ENCODE measurements at regions not wholly inside any gene's neighbourhood (a gene's known extent, or its start where the extent isn't known, plus 50 kb on each side); places are given as distances from the start of the nearest gene placed in this dataset.

GRCh38 chr13:25032160-25032559 lies 63.8 kb upstream of the PABPC3 start:
- Histone ChIP-seq H3K9me3 (ENCODE audit: control insufficient read depth, low read length) (no peaks in the 10 kb centered on the region), H3K36me3 (ENCODE audit: control insufficient read depth, insufficient read depth, low read length) (no peaks in the 10 kb centered on the region), H3K9ac (no peak overlapping the region), H2AFZ (no peak overlapping the region), H3K27ac (no peak overlapping the region), H3K4me1 (no peaks in the 10 kb centered on the region), H3K4me2 (ENCODE audit: low read length) (no peak overlapping the region), H3K27me3 (ENCODE audit: control insufficient read depth, insufficient read depth, low read length) (no peaks in the 10 kb centered on the region), H3K79me2 (no peaks in the 10 kb centered on the region), H3K4me3 (ENCODE audit: low read depth, low read length) (no peak overlapping the region)
- TF ChIP-seq CTCF (IDR thresholded peaks at IDR 0.05), result no peak

DNA sequence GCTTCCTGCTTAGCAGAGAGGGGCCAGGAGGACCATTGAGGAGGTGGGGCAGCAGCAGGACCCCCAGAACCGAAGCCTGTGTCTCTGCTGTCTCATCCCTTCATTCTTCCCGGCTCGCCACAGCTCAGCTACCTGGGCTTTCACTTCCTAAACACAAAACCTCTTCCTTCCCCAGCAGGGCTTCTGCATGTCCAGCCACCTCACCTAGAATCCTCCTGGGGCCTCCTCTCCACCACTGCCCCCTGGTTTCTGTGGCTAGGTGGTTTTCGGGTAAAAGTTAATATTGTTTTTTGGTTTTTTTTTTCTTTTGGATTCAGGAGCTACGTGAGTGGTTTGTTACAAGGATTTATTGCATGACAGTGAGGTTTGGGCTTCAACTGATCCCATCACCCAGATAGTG lies 61.8 kb upstream of the PABPC3 start:
- Histone ChIP-seq H3K9ac (no peak overlapping the region), H3K27ac (no peak overlapping the region), H3K4me3 (ENCODE audit: low read depth, low read length) (no peak overlapping the region), H3K27me3 (ENCODE audit: control insufficient read depth, insufficient read depth, low read length) (no peaks in the 10 kb centered on the region), H3K36me3 (ENCODE audit: control insufficient read depth, insufficient read depth, low read length) (no peaks in the 10 kb centered on the region), H3K9me3 (ENCODE audit: control insufficient read depth, low read length) (no peaks in the 10 kb centered on the region), H3K4me2 (ENCODE audit: low read length) (no peak overlapping the region), H3K79me2 (no peaks in the 10 kb centered on the region), H2AFZ (no peak overlapping the region), H3K4me1 (no peaks in the 10 kb centered on the region)
- no peak for TF ChIP-seq CTCF (IDR thresholded peaks at IDR 0.05)

DNA sequence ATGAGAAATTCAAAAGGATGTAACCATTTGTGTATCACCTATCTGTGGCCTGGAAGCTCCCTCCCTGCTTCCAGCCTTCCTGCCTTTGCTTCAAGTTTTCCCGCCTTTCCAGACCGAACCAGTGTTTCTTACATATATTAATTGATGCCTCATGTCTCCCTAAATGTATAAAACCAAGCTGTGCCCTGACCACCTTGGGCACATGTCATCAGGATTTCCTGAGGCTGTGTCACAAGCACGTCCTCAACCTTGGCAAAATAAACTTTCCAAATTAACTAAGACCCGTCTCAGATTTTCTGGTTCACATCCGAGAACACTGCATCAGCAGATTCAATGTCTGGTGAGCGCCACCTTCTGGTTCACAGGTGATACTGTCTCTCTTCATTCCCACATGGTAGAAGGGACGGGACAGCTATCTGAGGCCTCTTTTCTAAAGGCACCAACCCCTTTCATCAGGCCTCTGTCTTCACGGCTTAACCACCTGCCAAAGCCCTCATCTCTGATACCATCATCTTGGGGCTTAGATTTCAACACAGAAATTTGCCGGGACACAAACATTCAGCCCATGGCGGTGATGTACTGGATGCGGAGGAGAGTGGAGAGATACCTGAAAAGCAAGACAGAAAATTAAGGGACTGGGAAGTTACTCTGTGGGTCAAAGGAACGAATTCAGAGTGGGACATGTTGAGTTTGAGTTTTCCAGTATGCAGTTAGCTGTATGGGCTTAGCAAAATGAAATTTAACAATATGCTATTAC lies 58.7 kb upstream of the PABPC3 start:
- H3K4me3 ChIP-seq (ENCODE audit: low read depth, low read length), result no peak overlapping the region
- no peaks in the 10 kb centered on the region for H3K9me3 ChIP-seq (ENCODE audit: control insufficient read depth, low read length)
- H3K9ac ChIP-seq, result no peak overlapping the region
- H3K27ac ChIP-seq, result no peak overlapping the region
- H3K79me2 ChIP-seq, result no peaks in the 10 kb centered on the region
- no peaks in the 10 kb centered on the region for H3K4me1 ChIP-seq
- no peak overlapping the region for H2AFZ ChIP-seq
- no peaks in the 10 kb centered on the region for H3K27me3 ChIP-seq (ENCODE audit: control insufficient read depth, insufficient read depth, low read length)
- TF ChIP-seq CTCF (IDR thresholded peaks at IDR 0.05), result peak; percentile 59
- H3K4me2 ChIP-seq (ENCODE audit: low read length), result no peak overlapping the region
- no peaks in the 10 kb centered on the region for H3K36me3 ChIP-seq (ENCODE audit: control insufficient read depth, insufficient read depth, low read length)

- no peak overlapping the region for H3K4me3 ChIP-seq (ENCODE audit: low read depth, low read length)
- no peak overlapping the region for H2AFZ ChIP-seq
- H3K36me3 ChIP-seq (ENCODE audit: control insufficient read depth, insufficient read depth, low read length), result no peaks in the 10 kb centered on the region
- H3K79me2 ChIP-seq, result no peaks in the 10 kb centered on the region
- no peak overlapping the region for H3K27ac ChIP-seq
- H3K27me3 ChIP-seq (ENCODE audit: control insufficient read depth, insufficient read depth, low read length), result no peaks in the 10 kb centered on the region
- H3K4me1 ChIP-seq, result no peaks in the 10 kb centered on the region
- H3K9ac ChIP-seq, result no peak overlapping the region
- no peak overlapping the region for H3K4me2 ChIP-seq (ENCODE audit: low read length)
- no peak for TF ChIP-seq CTCF (IDR thresholded peaks at IDR 0.05)
- H3K9me3 ChIP-seq (ENCODE audit: control insufficient read depth, low read length), result no peaks in the 10 kb centered on the region
These were observed 53.6 kb upstream of the PABPC3 start for GRCh38 chr13:25042151-25042865.
